PC-9 (cell line): ENCODE measurements at regions not wholly inside any gene's neighbourhood (a gene's known extent, or its start where the extent isn't known, plus 50 kb on each side); places are given as distances from the start of the nearest gene placed in this dataset.

Source experiments
- BruUV-seq: library from RNA; stranded (reverse); fragments of 400-500 nt; replicated peaks from 2 replicates; lab custom pipeline; 2021; lab: Mats Ljungman, UMichigan
- CTCF ChIA-PET: fragments of 300-600 bp; sonication (Branson Sonifier 250); formaldehyde crosslinking; loops from one replicate; lab custom pipeline; 2022; ENCODE audit warnings: antibody characterized with exemption; lab: Charles Lee
- POLR2A ChIA-PET: fragments of 300-600 bp; sonication (Branson Sonifier 250); formaldehyde crosslinking; loops from one replicate; lab custom pipeline; 2022; ENCODE audit warnings: antibody characterized with exemption; ENCODE audit not compliant: unreplicated experiment; lab: Charles Lee
- DNase-seq, 2 experiments: peaks; one replicate each; pipeline versions ENCODE4 v3.0.0 to v3.0.0-alpha.2; 2015 to 2022; ENCODE audit warnings: mixed read lengths in 1 of 2
- H2AFZ ChIP-seq: fragments of 200-600 bp; sonication (generic); 2 replicates; pipeline ENCODE4 v1.8.1; 2017; ENCODE audit warnings: antibody characterized with exemption
- H3F3A ChIP-seq: fragments of 200-600 bp; sonication (generic); 2 replicates; pipeline ENCODE4 v1.8.1; 2017; ENCODE audit warnings: antibody characterized with exemption, mild to moderate bottlenecking, low read depth; ENCODE audit not compliant: insufficient read depth
- H3K27ac ChIP-seq: fragments of 200-600 bp; sonication (generic); 2 replicates; pipeline ENCODE4 v1.6.1; 2016; ENCODE audit warnings: mixed run types
- H3K27me3 ChIP-seq: fragments of 200-600 bp; sonication (generic); 2 replicates; pipeline ENCODE4 v1.6.1; 2016; ENCODE audit warnings: low read depth, mixed run types; ENCODE audit not compliant: insufficient read depth
- H3K36me3 ChIP-seq: fragments of 200-600 bp; sonication (generic); 2 replicates; pipeline ENCODE4 v1.6.1; 2016; ENCODE audit warnings: low read depth, mixed run types
- H3K4me1 ChIP-seq: fragments of 200-600 bp; sonication (generic); replicated peaks from 2 replicates; pipeline ENCODE4 v1.6.1; 2016; ENCODE audit warnings: mixed run types; ENCODE audit not compliant: insufficient read depth
- H3K4me2 ChIP-seq: fragments of 200-600 bp; sonication (generic); 2 replicates; pipeline ENCODE4 v1.6.1; 2017; ENCODE audit warnings: mixed run types
- H3K4me3 ChIP-seq: fragments of 200-600 bp; sonication (generic); 2 replicates; pipeline ENCODE4 v1.6.1; 2016; ENCODE audit warnings: mixed run types
- H3K79me2 ChIP-seq: fragments of 200-600 bp; sonication (generic); 2 replicates; pipeline ENCODE4 v1.6.1; 2017; ENCODE audit warnings: low read depth, mixed run types
- H3K9me2 ChIP-seq: fragments of 200-600 bp; sonication (generic); 2 replicates; pipeline ENCODE4 v1.8.1; 2017; ENCODE audit warnings: mild to moderate bottlenecking; ENCODE audit not compliant: insufficient read depth
- H3K9me3 ChIP-seq: fragments of 200-600 bp; sonication (generic); 2 replicates; pipeline ENCODE4 v1.8.1; 2016; ENCODE audit warnings: low read depth; ENCODE audit not compliant: insufficient read depth
- H4K20me1 ChIP-seq: fragments of 200-600 bp; sonication (generic); 2 replicates; pipeline ENCODE4 v1.8.1; 2017; ENCODE audit not compliant: insufficient read depth
- EZH2 ChIP-seq: fragments of 200-600 bp; sonication (generic); IDR thresholded peaks from 2 replicates; pipeline ENCODE4 v1.8.0; 2017; ENCODE audit warnings: antibody characterized with exemption, low read depth
- intact Hi-C: fragments of 100-400 bp; cut with micrococcal nuclease; formaldehyde crosslinking; loops from one replicate; pipeline ENCODE4 v1.10.0; 2022; ENCODE audit not compliant: unreplicated experiment
- TF ChIP-seq, protein P1 (sequence below): fragments of 200-600 bp; sonication (generic); conservative IDR thresholded peaks from 2 replicates; pipeline ENCODE4 v1.6.1; 2017; ENCODE audit warnings: mixed run types, antibody characterized with exemption, mild to moderate bottlenecking, moderate library complexity

DNA sequence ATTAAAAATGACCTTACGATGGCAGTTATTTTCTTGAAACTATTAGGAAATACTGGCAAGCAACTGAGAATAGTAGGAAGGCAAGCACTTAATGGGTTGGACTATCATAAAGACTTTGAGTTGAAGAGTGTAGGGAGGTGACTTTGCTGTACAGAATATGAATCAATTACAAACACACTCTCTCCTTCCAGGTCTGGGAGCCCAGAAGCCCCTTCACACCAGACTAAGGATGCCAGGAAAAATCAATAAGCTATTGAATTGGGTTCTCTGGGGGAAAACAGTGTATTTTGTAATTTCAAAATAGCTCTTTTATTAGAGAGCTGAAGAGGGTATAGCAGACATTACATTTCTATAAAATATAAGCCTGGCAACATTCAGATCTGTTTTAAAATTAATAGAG, 736.4 kb downstream of the NOVA1 start:
- no peak for DNase-seq
- TF ChIP-seq EZH2: no peak
- TF ChIP-seq, protein P1, sequence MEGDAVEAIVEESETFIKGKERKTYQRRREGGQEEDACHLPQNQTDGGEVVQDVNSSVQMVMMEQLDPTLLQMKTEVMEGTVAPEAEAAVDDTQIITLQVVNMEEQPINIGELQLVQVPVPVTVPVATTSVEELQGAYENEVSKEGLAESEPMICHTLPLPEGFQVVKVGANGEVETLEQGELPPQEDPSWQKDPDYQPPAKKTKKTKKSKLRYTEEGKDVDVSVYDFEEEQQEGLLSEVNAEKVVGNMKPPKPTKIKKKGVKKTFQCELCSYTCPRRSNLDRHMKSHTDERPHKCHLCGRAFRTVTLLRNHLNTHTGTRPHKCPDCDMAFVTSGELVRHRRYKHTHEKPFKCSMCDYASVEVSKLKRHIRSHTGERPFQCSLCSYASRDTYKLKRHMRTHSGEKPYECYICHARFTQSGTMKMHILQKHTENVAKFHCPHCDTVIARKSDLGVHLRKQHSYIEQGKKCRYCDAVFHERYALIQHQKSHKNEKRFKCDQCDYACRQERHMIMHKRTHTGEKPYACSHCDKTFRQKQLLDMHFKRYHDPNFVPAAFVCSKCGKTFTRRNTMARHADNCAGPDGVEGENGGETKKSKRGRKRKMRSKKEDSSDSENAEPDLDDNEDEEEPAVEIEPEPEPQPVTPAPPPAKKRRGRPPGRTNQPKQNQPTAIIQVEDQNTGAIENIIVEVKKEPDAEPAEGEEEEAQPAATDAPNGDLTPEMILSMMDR: no peak
- H3F3A ChIP-seq: no peaks in the 10 kb centered on the region
- intact Hi-C loops: no loop called here
- H3K4me2 ChIP-seq: no peak overlapping the region
- H3K27ac ChIP-seq: no peak overlapping the region
- H3K36me3 ChIP-seq: no peaks in the 10 kb centered on the region
- no peak overlapping the region for H2AFZ ChIP-seq
- H3K4me1 ChIP-seq: no peaks in the 10 kb centered on the region
- no peaks in the 10 kb centered on the region for H3K79me2 ChIP-seq
- no peaks in the 10 kb centered on the region for H3K27me3 ChIP-seq
- ChIA-PET POLR2A (no interaction called here), CTCF (no interaction called here)
- no peak overlapping the region for H3K4me3 ChIP-seq
- H3K9me3 ChIP-seq: no peaks in the 10 kb centered on the region
- no peaks in the 10 kb centered on the region for H4K20me1 ChIP-seq
- no peaks in the 10 kb centered on the region for H3K9me2 ChIP-seq
- no TSS peak for BruUV-seq

DNA sequence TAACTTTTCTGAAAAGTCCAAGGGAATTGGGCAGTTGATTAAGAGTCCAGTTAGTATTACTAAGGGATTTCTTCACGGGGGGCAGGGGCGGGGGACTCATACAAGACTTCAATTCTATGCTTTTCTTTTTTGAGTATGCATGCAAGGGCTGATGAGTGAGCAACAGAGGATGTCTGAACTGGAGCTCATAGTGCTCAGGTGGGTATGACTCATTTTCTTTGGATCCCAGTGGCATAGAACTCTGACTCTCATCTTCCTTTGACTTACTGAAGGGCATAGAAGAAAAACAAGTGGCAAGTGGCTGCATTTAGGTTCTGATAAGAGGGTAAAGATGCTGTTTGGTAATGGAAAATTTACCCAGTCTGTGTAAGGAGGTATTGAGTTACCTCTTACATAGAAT, 749.2 kb downstream of the NOVA1 start:
- Histone ChIP-seq H3K4me1 (no peaks in the 10 kb centered on the region), H3F3A (no peaks in the 10 kb centered on the region), H4K20me1 (no peaks in the 10 kb centered on the region), H2AFZ (no peak overlapping the region), H3K79me2 (no peaks in the 10 kb centered on the region), H3K36me3 (no peaks in the 10 kb centered on the region), H3K4me2 (no peak overlapping the region), H3K27me3 (no peaks in the 10 kb centered on the region), H3K9me2 (no peaks in the 10 kb centered on the region), H3K27ac (no peak overlapping the region), H3K9me3 (no peaks in the 10 kb centered on the region), H3K4me3 (no peak overlapping the region)
- intact Hi-C loops: no loop called here
- BruUV-seq: no TSS peak
- CTCF ChIA-PET: no interaction called here
- POLR2A ChIA-PET: no interaction called here
- no peak for DNase-seq
- TF ChIP-seq, protein P1: no peak
- TF ChIP-seq EZH2: no peak

GRCh38 chr14:25846246-25846645, 751.6 kb downstream of the NOVA1 start:
- no peaks in the 10 kb centered on the region for H4K20me1 ChIP-seq
- no peaks in the 10 kb centered on the region for H3K9me2 ChIP-seq
- POLR2A ChIA-PET: no interaction called here
- no peaks in the 10 kb centered on the region for H3K36me3 ChIP-seq
- no peaks in the 10 kb centered on the region for H3F3A ChIP-seq
- H3K4me1 ChIP-seq: no peaks in the 10 kb centered on the region
- no peak overlapping the region for H2AFZ ChIP-seq
- no peak overlapping the region for H3K4me2 ChIP-seq
- no peaks in the 10 kb centered on the region for H3K9me3 ChIP-seq
- H3K79me2 ChIP-seq: no peaks in the 10 kb centered on the region
- no peak for DNase-seq
- no peak overlapping the region for H3K4me3 ChIP-seq
- BruUV-seq: no TSS peak
- H3K27me3 ChIP-seq: no peaks in the 10 kb centered on the region
- TF ChIP-seq, protein P1: no peak
- no peak for TF ChIP-seq EZH2
- H3K27ac ChIP-seq: no peak overlapping the region
- CTCF ChIA-PET: no interaction called here
- intact Hi-C loops: no loop called here
